DOHH2 (cell line): ENCODE measurements at regions not wholly inside any gene's neighbourhood (a gene's known extent, or its start where the extent isn't known, plus 50 kb on each side); places are given as distances from the start of the nearest gene placed in this dataset.

Experiments used
- EZH2phosphoT487 ChIP-seq: fragments of 200-600 bp; sonication (generic); IDR thresholded peaks from 2 replicates; pipeline ENCODE4 v1.6.1; 2017; ENCODE audit warnings: borderline replicate concordance, mild to moderate bottlenecking, antibody characterized with exemption, low read length, moderate library complexity, mixed read lengths
- TF ChIP-seq, protein P1 (sequence below): fragments of 200-600 bp; sonication (generic); IDR thresholded peaks from one replicate; pipeline ENCODE4 v1.5.1; 2014; ENCODE audit warnings: antibody characterized with exemption, mild to moderate bottlenecking, low read depth, low read length; ENCODE audit not compliant: poor library complexity, severe bottlenecking

DNA sequence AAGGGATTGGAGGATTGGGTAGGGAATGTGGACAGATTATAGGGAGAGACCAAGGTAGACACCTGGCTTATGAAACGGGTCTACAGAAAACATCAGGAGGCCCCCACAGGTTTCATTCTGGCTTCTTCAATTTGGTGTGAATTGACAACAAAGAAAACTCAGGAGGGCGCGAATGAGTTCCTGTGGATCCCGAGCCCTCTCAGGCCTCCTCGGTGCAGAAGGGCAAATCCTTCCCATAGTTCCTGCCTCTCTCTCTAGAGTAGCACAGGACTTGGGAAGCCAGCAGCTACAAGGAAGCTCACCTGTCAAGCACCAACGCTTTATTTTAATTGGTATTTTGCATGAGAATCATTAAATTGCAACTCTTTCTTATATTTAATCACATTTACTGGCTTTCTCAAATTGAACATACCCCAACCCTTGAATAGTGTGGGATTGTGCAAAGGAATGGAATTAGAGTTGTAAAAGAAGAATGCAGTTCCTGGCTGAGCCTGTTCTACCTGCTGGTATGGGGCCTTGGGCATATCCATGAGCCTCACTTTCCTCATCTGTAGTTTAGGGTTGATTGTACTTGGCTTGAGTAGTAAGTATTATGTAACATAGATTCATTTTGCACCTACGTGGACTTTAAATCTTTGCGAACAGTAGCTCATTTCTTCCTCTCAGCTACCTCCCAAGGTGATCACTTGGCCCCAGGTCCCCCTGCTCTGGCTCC lies 56.4 kb upstream of the PHACTR2 start:
- TF ChIP-seq, protein P1, sequence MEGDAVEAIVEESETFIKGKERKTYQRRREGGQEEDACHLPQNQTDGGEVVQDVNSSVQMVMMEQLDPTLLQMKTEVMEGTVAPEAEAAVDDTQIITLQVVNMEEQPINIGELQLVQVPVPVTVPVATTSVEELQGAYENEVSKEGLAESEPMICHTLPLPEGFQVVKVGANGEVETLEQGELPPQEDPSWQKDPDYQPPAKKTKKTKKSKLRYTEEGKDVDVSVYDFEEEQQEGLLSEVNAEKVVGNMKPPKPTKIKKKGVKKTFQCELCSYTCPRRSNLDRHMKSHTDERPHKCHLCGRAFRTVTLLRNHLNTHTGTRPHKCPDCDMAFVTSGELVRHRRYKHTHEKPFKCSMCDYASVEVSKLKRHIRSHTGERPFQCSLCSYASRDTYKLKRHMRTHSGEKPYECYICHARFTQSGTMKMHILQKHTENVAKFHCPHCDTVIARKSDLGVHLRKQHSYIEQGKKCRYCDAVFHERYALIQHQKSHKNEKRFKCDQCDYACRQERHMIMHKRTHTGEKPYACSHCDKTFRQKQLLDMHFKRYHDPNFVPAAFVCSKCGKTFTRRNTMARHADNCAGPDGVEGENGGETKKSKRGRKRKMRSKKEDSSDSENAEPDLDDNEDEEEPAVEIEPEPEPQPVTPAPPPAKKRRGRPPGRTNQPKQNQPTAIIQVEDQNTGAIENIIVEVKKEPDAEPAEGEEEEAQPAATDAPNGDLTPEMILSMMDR: no peak
- no peak for TF ChIP-seq EZH2phosphoT487
